Forelimb muscle (tissue), 1 donor: ENCODE measurements at regions not wholly inside any gene's neighbourhood (a gene's known extent, or its start where the extent isn't known, plus 50 kb on each side); places are given as distances from the start of the nearest gene placed in this dataset.

Experiments used
- DNase-seq: peaks from one replicate; pipeline ENCODE4 v3.0.0-alpha.2; 2013; ENCODE audit warnings: low read depth

DNA sequence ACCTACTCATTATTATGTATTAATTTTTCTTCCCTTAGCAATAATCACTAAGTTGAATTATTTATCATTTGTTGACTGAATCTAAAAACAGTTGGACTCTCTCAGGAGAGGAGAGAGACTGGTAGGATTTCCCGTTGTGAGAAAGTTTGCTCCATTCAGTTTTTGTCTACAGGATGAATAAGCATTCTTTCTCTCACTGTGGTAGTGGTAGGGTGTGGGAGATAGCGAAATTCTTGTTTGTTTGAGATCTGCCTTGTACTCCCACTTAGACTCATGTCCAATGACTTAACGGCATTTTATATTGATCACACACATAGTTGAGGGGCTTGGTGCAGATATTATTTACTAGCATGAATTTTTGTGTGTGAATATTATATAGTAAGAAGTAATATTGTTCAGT is 421.0 kb upstream of the PDE3A start:
- no peak for DNase-seq

DNA sequence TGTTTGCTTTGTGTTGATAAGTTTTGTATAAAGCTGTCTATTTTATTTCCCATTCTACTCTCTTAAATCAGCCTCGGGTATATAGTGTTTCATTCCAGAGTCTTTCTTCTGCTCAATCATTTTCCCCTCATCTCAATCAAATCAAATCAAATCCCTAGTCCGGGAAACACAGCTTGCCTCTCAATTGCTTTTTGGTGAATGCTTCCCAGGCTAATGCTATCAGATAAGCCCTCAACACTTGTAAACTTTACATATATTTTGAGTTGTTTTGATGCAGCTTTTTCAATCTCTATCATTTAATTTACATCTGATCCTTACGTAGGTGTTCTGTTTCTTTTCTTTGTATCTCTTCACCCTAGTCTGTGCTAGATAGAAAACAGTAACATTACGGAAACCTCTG is 416.7 kb upstream of the PDE3A start:
- DNase-seq = no peak

DNA sequence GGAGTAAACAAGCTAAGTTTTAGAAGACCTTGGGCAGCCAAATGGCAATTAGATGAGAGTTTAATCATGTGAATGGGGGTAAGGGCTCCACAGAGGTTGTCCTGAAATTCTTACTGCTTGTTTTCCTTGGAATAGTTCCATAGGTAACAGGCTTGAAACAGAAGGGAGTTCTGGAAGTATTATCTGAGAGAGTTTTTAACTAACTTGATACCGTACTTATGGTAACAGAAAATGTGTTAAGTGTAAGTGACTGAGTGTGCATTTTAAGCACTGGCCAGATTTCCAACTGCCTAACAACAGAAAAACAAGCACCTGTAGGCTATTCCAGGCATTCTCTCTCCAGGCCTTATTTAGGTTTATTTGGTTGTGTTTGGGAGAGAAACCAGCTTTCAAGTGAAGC is 414.6 kb upstream of the PDE3A start:
- DNase-seq = no peak

DNA sequence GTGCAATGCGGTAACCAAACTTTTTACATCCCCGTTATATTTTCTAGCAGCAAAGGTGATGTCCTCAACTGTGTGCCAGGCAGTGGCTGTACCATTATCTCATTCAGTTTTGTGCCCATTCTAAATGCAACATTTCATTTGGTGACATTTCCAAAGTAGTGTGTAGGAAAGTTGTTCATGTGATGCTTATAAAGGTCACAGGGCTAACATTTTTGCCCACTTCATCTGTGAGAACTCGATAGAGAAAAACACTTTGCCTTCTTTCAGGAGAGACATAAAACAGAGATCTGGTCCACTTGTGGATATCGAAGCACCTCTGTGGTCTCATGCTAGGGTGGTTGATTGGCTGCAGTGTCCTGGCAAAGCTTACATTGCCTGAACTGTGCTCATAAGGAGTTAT is 414.2 kb upstream of the PDE3A start:
- DNase-seq = no peak

DNA sequence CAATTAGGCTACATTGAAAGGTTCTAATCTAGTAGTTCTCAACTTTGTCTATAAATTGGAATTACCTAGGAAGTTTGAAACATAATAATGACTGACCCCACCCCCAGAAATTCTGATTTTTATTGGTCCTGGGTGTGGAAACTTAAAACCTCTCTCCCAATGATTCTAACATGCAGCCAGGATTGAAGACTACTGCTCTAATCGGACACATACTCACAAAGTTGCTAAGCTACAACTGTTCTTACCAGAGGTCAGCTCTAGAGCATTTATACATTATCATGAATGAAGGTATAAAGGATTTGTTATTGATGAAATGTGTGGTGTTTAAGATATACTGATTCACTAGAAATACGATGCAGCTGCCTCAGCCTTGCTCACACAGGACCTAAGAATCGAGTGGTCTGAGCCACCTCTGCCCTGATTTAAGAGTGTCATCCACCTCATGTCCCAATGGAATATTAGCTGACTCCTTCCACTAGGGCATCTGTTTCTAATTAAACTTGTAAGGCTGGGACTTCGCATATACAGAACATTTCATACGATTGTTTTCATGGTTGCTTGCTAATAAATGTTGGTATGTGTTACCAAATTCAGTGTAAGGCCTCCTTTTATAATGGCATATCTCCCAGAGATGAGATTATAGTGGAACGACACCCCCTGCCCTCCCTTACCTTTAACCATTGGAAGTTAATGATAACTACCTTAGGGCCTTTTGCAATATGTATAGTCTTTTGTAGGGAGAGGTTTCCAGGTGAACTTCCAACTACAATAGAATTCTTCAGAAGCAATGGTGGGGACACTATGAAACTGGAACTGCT is 410.8 kb upstream of the PDE3A start:
- no peak for DNase-seq

DNA sequence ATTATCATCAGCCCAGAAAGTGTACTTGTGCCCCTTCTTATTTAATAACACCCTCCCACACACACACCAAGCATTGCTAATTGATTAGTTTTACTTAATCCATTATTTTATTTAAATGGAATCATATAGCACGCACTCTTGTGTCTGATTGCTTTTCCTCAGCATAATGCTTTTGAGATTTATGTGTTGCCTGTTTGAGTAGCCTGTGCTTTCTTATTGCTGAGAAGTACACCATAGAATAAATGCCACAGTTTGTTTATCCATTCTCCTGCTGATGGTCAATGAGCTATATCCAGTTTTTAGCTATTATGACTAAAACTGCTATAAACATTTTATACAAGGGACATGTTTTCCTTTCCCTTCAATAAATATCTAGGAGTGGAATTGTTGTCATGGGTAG is 409.9 kb upstream of the PDE3A start:
- DNase-seq = no peak

DNA sequence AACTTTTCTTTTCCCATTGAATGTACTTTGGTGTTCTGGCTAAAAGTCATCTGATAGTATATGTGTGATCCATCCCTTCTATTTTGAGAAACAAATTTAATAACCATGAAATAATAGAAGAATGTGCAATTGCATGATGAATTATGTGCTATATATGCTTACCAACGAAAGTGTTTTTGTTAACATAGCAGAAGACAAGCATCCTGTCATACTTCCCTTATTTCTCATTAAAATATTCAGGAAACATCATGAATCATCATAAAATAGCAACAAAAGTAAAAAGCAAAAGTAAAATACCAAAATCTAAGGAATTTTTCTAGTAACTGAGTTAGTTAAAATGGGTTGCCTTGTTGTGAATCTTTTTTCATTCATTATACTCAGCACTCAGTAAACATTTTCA is 409.0 kb upstream of the PDE3A start:
- DNase-seq = no peak

DNA sequence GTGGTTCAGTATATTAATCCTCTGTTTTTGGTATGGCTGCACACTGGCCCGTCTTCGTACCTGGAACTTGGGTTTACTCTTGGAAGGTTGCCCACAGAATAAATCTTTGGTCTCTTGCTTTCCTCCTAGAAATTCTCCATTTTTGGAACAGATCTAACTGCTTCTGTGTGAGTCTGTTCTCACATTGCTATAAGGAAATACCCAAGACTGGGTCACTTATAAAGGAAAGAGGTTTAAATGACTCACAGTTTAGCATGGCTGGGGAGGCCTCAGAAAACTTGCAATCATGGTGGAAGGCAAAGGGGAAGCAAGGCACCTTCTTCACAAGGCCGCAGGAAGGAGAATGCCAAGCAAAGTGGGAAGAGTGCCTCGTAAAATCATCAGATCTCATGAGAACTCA is 407.8 kb upstream of the PDE3A start:
- no peak for DNase-seq

DNA sequence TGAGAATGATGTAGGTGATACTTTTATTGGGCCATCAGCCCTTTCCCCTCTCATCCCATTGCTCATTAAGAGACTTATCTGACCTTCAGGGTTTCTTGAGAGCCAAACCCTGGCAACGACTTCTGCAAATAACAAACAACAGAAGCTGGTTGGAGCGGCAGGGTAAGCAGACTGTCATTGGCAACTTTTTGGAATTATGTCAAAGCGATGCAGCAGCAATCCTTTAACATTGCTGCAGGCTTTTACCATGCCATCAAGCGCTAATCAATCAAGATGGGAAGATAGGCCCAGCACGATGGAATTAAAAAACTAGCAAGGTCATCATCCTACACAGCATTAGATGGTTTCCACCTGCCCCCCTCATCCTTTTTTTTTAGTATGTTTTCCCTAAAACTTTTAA is 406.1 kb upstream of the PDE3A start:
- DNase-seq = no peak

DNA sequence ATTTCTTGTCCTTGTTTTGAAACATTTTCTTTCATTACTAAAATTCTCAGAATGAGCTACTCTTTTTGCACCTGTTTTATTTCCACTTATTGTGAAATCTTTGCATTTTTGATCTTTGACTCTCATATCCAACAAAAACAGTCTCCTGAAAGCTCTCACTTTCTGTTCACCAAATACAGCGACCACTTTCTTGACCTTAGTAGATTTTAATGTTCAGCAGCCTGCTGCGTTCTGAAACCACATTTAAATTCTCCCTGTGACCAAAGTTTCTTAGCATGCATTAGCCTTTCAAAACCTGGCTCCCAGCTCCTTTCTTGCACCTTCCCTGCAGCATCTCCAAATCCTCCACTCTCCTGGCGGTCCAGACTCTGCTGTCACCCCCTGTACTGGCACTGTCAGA is 404.4 kb upstream of the PDE3A start:
- DNase-seq = no peak

DNA sequence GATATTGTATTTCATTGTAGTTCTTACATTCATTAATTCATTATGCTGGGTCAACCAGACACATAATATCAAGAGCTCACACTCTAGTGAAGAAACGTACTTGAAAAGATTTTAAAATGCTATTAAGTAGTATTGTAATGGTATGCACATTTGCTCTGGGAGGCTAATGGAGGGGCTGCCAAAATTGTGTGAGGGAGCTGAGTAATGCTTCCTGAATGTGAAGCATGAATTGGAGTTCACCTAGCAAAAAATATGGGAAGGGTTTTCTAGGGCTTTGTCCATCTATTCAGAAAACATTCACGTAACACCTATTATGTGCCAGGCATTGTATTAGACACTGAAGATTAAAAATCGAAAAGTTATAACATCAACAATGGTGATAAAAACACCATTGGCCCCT is 403.8 kb upstream of the PDE3A start:
- no peak for DNase-seq

DNA sequence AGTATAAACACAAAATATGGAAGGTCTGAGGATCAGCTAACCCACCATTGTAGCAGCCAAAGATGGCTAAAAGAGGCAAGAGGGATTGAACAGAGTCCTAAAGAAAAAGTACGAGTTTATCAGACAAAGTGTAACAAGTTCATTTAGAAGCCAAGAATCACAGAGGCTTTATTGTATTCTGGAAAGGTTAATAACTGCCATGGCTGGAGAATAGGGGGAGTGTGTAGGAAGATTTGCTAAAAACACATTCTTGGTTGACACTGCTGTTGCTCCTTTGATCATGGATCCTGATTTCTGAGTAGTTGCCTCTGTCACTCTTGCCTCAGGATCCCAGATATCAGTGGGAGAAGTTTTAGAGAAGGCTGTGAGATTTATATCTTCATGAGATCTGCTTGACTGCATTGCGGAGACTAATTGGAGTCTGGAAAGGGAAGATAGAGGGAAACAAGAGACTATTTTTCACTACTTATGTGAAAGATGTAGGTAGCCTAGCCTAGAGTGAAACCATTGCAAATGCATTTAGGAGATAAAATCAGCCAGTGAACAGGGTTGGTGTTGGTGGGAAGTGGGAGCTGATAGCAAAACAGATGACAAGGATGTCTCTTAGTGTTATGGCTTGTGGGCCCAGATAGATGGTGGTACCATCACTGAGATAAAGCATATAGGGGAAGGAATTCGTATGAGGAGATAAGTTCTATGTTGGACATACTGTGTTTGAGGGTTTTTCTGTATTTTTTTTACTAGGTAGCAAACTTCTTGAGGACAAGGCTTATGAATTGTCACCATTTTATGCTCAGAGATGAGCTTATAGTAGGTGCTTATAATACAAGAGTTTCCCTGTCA is 402.9 kb upstream of the PDE3A start:
- no peak for DNase-seq

DNA sequence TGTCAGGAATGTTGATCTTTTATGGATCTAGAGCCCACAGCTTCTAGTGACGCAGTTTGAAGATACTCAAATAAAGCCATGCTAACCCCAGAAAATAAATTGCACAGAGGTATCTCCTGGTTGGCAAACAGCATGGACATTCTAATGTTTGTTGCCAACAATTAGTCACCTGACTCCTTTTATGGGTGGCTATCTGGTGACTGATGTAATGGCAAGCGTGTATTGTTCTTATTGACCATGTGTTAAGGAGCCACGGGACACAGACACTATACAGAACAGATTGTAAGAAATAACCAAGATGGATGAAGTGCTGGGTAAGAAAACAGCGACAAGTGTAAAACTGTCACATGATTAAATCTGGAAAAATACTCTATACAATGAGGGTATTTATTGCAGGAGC is 401.3 kb upstream of the PDE3A start:
- DNase-seq = no peak

DNA sequence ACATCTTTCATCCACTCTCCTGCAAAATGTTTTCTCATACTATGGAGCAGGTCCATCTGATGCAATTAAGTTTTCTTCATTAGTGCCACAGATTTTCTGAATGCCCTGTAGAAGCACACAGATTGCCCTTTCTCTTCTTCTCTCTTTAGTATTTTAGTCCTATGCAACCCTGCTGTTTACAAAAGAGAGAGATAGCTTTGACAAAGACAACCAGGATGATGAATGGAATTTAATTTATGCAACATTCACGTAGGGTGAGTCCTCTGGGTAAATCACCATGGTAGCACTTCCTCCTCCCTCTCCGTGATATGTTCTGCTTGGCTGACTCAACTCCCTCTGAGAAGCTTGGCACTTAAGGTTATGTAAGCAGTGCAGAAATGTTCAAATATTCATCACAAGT is 400.9 kb upstream of the PDE3A start:
- no peak for DNase-seq

DNA sequence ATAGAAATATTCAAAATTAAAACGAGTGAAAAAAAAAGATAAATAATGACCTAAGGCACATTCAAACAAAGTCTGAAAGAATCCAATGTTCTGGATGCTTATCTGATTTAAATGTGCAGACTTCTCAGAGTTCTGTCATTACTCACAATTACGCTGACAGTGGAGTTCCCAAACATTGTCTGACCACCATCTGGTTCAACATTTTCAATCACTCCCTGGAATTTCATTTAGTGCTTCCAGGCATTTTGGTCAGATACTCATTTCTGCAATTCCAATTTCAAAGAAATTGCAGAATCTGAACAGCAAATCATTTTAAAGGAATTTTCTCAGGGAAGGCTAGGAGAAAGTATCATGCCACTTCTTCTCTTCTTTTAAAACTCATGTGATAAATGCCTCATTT is 398.2 kb upstream of the PDE3A start:
- DNase-seq = no peak

DNA sequence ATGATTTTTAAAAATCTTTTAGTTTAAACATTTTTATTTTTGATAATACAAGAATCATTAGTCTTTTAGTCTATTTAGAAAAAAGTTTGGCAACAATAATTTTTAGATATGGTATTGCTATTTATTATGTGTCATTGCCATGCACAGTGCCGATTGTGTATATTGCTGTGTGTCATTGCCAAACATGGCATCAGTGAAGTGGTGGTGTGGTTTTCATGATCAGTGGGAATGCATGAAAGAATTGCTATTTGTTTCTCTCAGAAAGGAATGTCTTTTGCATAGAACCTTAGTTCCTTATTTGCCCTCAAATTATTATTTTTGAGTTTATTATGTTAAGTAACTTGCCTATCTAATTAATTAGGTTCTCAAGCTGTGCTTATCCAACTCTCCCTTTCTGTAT is 397.5 kb upstream of the PDE3A start:
- no peak for DNase-seq

DNA sequence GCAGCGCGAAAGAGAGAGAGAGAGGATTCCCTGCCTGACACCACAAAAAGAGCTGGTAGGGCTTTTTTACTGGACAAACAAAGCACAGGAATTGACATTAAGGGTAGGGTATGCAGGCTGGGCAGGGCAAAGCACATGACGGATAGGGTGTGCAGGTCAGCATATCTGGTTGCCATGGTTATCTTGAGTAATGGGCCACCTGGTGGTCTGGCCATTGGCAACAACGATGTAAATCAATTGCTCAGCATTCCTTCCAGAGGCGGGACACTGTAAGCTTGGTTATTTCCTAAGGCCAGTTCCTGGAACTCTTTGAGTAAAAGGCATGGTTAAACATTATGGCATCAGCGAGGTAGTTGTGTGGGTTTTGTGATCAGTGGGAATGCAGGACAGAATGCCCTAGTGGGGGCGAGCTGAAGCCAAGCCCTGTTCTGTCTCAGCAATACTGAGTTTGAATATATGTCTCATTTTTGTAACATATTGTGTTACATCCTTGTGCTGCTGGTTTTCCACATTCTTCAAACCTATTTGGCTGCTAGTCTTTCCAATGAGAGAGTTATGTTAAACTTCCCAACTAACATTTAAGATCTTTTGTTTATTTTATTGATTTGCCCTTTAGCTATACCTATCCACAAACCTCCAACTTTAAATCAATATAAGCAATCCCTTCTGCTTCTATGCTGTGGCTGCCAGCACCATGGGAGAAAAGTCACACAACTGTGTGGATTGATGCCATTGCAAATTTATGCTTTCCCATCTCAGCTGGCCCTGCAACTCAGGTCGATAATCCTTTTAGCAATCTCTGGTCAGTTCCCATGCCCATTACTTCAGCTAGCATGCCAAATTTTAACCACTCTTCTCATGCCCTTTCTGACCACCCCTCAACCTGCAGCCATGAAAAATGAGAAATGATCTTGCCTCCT is 396.7 kb upstream of the PDE3A start:
- no peak for DNase-seq

DNA sequence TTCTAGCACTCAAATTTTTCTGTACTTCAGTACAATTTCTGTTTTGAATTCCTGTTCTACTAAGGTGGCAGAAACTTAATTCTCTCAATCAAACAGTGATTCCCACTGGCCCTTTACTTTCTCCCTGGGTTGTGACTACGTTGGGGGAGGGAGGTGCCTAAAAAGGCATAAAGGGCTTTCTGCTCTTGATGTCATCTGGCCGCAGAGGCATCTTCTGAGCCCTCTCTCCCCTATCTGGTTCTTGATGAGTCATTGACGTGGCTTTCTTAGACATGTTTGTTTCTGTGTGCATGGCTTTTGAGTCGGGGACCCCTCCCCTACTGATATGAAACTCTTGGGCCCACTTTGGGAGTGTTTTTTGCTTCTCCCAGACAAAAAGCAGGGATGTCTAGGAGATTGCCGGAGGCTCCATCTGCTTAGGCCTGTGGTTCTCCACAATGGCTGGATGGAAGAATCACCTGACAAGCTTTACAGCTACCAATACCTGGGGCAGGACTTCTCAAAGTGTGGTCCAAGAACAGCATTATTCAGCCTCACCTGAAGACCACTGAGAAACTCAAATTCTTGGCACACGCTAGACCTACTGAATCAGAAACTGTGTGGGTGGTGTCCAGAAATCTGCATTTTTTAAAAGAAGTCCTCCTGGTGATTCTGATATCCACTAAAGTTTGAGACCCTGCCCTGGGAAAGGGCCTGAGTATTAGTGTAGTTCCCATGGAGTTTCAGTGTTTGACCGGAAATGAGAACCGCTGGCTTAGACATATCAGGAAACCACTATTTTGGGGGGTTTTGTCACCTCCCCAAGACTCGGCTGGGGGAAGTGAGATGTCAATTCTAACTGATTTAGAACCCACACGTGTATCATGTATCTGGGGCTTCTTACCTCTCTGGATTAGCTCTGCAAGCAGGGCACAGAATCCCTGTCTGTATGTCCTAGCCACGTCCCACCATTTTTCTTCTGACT is 395.7 kb upstream of the PDE3A start:
- no peak for DNase-seq

DNA sequence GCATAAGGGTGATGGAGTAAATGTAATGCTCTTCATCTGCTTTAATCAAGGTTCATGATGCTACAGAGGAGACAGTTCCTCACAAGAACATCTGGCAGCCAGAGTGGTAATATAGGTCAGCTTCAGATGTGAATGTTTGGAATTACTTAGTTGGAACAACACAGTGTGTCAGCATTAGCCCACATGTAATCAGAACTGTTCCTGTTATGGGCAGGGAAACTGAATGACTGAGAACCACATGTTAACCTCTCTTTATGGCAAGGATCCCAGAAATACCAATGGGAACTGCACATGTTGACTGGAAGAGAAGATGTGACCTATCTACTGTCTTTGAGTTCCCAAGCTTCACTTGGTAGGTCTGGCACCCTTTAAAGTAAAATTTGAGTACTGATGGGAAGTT is 390.1 kb upstream of the PDE3A start:
- peak; percentile 19 for DNase-seq

DNA sequence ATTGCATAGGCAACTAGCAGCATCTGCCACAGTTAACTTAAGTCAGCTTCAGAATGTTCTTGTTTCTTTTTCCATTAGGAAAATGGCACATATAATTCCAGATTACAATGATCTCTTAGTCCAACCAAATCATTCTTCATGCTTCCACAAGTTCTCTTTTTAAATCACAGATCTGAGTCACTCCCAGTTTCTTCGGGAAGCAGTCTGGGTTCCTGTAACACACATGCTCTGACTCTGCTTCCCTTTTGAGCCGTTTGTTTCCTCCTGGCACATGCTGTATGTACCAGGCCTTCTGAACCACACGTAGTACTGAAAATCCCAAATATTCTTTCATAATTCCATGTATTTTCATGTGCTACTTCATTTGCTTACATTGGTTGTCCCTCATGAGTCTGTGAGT is 388.8 kb upstream of the PDE3A start:
- DNase-seq = no peak

DNA sequence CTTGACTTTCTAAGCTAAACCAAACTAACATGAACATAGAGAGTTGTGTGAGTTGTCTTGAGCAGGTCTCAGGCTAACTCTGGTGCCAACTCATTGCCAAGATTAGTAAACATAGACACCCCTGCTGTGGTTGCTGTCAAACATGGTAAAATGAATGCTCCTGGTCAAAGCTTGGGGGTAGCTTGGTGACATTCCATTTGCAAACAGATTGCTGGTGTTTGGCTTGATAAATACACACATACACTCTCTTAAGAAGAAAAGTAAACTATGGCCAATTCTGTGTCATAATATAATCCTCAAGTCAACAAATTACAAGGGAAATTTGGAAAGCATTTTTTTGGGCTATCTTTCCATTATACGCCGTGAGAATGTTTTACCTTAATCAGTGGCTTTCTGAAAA is 386.4 kb upstream of the PDE3A start:
- no peak for DNase-seq
